Activated CD4-positive, CD25-positive, alpha-beta regulatory T cell (primary cell): ENCODE measurements at regions not wholly inside any gene's neighbourhood (a gene's known extent, or its start where the extent isn't known, plus 50 kb on each side); places are given as distances from the start of the nearest gene placed in this dataset.

Source experiments
- DNase-seq, 4 experiments: peaks; one replicate each; lab custom pipeline; 2025; lab: John Stamatoyannopoulos, UW

DNA sequence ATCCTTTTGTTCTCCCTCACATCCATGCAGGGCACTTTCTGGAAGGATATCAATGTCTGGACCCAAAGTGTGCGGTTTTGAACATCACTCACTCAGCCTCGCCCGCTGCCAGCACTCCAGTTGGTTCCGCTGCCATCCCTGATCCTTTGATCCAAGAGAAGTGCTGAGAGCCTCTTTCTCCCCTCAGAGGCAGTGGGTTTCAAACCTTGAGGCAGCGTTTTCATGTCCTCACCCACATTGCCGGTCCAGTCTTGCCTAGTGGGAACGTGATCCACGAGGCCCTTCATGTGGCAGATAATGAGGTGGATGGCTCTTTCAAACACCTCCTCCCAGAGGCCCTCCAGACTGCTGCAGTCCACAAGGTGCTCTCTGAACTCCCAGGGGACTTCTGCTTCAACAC lies 122.2 kb downstream of the ACTL8 start:
- DNase-seq: no peak

DNA sequence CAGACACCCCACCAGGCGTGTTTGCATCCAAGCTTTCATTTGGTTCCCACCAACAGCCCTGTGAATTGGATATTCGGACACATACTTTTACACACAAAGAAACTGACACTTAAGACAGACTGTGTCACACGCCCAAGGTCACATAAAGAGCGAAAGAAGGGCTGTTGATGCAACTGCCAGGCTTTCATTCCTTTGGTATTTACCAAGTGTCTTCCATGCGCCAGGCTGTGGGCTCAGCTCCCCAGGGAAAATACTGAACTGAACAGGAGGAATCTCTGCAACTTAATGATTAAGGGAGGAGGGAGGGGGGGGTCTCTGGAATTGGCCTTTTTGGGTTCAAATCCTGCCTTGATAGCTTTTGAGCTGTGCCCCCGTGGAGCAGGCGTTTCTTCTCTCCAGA lies 122.8 kb downstream of the ACTL8 start:
- no peak for DNase-seq

DNA sequence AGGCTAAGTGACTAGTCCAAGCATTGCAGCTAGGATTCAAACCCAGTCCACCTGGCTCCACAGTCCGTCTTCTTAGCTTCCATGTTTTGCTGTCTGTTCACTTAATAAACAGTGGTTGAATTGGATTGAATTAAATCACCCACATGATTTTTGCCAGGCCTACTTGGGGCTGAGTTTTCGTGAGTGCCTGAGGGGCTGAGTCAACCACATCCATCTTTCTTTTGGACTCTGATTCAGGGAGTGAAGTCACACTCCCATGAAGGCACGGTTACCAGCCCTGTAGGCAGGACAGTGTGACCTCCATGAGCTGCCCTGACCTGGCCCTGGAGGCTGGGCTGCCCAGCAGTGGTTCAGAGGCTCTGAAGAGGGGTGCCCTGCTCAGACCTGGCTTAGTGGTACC lies 123.7 kb downstream of the ACTL8 start:
- DNase-seq: no peak

DNA sequence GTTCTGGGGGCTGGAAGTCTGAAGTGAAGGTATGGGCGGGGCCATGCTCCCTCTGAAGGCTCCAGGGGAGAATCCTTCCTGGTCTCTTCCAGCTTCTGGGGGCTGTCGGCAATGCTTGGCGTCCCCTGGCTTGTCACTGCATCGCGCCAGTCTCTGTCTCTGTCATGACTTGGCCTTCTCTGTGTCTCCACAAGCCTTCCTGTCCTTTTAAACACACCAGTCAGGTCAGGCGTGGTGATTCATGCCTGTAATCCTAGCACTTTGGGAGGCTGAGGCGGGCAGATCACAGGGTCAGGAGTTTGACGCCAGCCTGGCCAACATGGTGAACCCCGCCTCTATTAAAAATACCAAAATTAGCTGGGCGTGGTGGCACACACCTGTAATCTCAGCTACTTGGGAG lies 125.3 kb downstream of the ACTL8 start:
- no peak for DNase-seq

DNA sequence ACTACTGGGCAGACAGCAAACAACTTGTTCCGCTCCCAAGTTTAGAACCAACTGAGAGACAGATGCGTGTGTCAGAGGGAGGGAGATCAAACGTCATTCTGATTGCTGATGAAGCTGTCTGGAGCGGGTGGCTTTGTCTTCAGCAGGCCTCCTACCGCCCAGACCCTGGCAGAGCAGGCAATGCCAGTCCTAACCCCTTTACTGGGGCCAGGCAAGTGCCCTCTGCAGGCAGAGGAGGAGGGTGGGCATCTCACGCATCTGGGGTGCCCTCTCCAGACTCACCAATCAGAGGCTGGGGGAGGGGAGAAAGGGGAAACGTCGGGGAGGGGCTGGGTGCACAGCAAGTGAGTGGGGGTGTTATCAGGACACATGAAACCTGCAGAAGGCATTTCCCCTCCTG lies 126.6 kb downstream of the ACTL8 start:
- DNase-seq: no peak

DNA sequence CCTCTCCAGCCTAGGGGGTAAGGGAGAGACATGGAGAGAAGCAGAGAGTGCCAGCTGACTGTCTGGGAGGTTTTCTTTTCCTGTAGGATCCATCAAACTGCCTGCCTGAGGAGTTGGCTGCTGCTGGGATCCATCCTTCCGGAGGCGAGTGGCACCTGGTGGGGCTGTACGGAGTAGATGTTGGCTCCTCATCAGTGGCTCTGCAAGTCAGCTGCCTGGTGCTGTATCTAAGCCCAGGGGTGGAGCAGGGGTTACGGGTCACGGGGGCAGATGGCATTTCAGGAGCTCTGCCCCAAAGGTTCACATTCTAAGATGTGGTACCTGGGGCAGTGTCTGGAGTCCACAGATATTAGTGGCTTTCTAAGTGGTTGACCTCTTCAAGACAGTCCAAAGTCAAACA lies 128.0 kb downstream of the ACTL8 start:
- no peak for DNase-seq

DNA sequence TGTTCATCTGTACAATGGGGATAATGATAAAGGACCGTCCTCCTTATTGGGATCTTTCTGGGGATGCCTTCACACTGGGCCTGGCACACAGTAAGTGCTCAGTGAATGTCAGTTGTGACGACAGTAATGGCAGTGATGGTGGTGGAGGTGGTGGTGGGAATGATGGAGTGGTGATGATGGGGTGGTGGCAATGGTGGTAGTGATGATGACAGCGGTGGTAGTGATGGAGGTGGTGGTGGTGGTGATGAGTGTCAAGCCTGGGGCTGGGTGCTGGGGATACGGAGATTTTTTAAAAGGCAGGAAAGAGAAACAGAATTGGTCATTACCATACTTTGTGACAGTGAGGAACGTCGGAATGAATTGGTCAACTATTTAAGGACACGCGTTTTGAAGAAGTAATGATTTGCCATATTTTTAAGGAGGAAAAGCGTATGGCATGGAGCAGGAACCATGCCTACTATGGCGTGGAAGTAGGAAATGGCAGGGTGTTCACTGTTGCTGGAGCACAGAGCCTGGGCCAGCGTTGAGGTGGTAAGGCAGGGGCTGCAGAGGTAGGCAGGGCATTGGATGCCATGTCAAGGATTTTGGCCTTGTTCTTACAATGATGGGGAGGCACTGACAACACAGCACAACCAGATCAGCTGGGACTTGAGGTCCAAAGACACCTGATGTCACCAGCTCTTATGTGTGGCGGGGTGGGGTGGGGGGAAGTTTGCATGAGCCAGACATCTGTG lies 128.7 kb downstream of the ACTL8 start:
- DNase-seq: no peak

DNA sequence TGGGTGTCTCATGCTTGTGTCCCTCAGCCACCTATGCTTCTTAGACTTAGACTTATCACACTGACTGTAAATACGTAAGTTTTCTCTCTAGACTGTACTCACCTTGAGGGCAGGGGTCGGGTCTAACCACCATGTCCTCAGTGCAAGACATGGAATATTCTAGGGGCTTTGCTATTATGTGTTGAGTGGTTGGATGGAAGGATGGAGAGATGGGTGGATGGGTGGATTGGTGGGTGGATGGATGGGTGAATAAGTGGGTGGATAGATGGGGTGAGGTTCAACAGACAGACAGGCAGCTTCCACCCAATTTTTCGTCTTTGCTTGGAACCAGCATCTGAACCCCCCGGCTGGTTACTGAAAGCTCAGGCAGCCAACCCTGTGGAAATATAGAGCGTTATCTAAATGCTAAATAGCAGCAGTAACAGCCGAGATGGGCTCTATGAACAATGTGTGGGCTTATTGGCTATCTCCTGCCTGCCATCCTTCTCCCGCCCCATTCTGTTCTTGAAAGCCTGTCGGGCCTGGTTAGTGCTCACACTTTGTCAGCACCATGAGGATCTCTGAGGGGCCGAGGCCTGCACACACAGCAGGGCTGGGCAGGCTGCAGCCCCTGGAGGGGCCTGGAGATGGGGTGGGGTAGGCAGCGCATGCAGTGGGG lies 130.7 kb downstream of the ACTL8 start:
- DNase-seq: no peak

DNA sequence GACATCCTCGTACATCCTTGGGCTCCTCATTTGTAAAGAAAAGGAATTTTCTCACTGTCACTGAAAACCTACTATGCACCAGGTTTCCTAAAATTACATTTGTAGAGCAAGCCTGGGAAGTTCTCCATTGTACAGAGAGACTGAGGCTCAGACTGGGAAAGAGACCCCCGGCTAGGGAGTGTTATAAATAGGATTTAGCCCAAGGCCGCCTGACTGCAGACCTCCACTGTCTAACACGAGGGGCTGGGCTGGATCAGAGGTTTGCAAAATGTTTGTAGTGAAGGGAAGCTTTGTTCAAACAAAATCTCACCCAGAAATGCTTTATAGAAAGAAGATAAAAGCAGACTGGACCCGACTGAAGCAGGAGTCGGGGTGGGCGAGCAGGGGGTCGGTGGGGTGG lies 131.3 kb downstream of the ACTL8 start:
- DNase-seq: no peak

DNA sequence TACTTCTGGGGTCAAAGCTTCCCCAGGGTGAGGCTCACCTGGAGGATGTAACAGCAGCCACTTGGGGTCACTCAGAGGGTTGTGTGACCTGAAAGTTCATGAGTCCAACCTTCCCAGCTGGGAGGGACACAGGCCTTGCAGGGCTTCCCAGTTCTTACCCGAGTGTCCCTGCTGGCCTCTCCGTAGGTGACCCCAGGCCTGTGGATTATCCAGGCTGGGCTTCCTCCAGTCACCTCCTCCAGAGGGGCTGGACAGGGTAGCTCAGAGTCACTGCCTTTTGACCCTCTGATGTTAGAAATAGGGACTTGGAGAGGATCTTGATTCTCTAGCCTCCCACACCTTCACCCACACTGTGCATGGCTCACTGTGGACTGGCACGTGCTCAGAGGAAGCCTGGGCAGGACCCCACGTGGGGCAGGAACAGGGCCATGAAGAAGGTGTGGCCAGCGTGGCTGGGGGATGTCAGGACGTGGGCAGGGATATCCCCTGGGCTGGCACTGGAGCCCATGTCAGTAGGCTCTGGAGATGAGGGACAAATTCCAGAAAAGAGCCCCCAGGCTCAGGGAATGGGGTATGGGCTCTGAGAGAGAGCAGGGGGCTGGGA lies 131.8 kb downstream of the ACTL8 start:
- no peak for DNase-seq

DNA sequence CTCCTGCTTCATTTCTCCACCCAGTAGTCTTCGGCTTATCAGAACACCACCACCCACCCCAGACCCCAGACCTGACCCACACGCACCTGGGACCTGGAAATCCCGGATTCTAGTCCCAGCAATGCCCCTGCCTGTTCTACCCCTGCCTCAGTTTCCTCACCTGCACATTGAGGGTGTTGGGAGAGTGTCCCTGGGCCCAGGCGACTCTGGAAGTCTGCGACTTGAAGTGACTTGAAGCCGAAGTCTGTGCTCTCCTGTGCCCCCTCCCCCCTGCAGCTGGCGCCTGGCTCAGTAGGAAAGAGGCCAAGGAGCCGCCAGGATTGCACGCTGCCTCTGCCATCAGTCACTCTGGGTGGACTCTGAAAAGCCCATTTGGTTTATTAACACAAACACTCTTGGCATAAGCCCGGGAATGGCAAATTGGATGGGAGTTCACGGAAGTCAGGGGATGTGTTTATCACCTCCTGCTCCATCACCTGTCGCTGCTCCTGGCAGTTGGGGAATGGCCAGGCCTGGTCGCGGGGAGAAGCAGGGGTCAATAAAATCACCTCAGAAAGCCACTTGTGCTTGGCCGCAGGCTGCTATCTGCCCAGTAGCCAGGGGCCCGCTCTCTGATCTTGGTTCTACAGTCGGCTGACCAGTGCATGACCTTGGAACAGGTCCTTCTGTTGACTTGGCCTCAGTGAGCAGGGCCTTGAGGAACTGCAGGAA lies 132.7 kb downstream of the ACTL8 start:
- DNase-seq: no peak

DNA sequence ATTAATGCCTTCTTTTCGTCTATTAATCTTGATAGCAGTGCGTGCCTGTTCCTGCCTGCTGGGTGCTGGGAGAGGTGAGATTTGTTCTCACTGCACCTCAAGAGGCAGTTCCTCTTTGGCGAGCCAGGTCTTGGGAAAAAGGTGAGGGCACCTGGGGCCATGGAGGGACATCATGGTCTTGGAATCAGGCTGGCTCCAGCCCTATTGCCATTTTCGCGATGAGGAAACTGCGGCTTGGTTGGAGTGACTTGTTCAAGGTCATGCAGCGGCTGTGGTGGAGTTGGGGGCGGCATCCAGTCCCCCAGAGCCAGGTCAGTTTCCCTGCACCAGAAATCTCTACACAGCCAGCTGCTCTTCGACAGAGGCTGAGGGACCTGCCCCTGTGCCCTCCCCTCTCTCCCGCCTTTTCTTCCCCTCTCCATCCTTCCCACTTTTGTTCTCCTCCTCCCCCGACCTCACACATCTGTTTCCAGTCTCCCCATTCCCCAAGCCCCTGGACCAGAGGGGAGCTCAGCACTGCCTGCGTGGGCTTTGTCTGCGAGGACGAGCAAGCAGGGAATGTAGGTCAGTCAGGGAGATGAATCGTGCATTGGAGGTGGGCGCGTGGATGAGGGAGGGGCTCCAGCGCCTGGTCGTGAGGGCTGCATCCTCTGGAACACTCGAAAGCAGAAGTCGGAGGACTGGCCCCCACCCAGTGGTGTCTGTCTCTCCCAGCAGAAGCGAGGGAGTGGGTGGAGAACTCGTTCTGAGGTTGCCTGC lies 135.1 kb downstream of the ACTL8 start:
- DNase-seq: no peak

DNA sequence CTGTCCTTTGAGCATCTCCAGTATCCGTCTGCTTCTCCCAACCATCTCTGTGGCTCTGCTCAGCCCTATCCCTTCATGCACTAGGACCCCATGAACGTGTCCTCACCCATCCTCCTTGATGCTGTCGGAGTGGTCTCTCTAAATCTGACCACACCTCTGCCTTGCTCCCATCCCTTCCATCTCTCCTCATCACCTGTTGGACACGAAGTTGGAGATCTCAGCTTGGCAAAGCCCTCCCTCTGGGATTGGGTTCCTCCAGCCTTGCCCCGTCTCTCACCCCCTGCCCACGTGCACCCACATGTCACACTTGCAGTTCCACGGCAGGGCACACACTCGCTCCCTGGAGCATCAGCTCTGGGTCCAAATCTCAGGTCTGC lies 135.7 kb downstream of the ACTL8 start:
- no peak for DNase-seq

DNA sequence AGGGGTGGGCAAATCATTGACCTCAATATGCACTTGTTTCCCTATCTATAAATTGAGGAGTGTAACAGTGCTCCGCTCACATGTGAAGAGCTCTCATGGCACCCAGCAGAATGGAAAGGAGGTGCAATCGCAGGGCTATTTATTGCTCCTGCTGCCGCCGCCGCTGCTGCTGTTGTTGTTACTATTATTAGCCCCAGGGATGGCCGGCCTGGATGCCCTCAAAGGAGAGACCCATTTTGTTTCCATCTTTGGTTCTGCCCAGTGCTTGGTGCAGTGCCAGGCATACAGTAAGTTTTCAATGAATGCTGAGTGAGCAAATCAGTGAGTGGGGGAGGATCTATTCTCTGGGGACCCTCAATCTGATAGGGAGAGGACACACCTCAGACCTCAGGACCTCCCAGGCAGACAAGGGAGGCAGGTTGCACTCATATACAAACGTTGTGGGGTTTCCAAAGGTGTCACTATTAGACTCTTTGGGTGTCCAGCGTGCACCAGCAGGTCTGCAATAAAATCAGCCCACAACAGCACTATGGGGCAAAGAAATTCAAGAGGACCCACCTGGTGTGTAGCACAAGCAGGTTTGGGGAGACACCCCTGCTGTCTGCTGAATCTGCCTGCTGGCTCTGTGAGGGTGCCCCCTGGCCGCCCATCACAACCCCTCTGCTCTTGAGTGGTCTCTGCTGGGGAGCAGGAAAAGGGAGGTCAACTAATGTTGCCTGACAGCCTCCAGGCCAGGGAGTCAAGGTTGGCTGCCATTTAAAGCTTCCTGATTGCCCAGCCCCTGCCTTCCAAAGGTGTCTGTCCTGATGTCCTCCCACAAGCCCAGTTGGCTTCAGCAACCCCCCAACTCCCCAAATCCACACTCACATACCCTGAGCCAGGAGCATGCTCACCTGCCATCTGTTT lies 136.3 kb downstream of the ACTL8 start:
- no peak for DNase-seq

DNA sequence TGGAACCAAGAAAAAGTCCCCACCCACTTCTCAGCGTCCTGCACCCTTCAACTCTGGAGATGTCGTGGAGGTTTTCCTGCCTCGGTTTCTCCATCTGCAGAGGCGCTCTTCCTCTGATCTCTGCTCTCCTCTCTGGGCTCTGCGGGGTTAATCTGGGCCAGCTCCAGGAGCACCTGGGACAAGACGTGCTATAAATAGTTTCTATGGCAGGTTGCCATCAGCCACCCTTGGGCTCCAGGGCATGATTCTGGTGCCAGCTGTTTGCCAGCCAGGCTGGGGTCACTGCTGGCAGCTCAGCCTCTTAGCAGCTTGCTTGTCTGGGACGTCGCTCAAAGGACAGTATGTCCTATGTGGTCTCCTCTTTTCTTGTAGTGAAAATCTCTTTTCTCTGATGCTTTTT lies 137.1 kb downstream of the ACTL8 start:
- DNase-seq: no peak

DNA sequence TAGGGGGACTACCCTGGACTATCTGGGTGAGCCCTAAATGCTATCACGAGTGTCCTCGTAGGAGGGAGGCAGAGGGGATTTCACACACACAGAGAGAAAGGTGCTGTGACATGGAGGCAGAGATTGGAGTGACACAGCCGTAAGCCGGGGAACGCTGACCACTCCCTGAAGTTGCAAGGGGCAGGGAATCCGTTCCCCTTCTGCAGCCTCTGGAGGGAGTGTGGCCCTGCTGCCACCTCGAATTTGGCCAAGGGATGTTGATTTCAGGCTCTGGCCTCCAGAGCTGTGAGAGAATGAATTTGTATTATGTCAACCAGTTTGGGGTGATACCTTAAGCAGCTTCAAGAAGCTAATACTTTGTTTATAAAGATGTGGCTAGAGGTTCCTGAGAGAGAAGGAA lies 137.7 kb downstream of the ACTL8 start:
- no peak for DNase-seq

DNA sequence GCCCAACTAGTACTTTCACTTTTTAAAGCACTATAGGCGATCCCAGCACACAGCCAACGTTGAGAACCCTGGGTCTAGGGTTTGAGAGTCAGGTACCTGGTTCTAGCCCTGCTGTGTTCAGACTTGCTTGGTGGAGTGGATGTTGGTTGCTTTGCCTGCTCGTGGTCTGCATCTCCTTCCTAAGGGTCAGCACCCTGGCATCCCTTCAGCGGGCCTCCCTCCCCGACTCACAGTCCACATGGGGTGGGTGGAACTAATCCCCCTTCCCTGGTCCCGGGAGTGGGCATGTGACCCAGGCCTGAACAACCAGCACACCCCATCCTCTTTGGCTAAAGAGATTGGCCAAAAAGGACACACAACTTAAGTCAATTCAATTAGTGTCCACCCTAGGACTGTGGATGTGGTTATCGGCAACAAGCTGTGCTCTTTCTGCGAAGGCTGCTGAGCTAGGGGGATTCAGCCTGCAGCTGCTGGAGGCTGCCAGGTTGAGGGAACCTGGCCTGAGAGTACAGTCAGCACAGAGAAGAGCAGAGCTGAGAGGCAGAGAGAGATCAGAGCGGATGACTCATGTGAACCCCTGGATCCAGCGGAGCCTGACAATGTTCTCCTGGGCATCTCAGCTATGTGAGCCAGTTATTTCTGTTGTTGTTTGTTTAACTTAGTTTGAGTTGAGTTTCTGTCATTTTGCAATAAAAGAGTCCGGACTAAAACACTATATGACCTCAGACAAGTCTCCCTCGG lies 138.9 kb downstream of the ACTL8 start:
- DNase-seq: no peak

DNA sequence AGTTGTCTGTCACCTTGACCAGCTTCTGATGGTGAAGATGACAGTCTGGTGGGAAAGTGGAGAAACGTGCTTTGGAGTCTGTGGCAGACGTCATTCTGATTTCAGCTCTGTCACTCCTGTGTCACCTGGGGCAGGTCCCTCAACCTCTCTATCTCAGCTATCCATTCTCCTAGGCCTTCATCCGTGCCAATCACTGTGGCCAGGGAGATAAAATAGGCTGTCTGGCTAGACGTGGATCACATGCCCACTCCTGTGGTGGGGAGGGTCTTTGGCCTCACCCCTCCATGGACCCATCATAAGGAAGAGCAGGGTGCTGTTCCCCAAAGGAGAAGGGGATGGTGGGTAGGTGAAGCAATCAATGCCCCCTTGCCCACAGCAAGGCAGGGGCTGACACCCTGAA lies 140.3 kb downstream of the ACTL8 start:
- no peak for DNase-seq

DNA sequence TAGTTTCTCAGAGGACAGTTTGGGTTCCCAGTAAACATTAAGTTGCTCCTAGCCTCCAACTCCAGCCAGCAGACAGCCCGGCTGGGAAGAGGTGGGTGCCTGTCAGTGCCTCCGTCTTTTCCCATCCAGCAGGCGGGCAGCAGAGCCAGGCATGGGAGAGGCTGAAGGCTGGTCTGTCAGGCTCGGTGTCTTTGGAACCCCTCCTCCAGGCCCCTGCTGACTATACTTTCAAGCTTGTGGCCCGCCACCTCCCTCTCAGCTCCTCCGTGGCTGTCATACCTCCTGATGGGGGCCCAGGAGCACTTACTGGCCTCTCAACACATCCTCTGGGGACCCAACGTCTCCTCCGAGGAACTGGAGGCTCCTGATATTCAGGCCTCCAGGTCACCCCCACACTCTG lies 140.9 kb downstream of the ACTL8 start:
- DNase-seq: no peak

DNA sequence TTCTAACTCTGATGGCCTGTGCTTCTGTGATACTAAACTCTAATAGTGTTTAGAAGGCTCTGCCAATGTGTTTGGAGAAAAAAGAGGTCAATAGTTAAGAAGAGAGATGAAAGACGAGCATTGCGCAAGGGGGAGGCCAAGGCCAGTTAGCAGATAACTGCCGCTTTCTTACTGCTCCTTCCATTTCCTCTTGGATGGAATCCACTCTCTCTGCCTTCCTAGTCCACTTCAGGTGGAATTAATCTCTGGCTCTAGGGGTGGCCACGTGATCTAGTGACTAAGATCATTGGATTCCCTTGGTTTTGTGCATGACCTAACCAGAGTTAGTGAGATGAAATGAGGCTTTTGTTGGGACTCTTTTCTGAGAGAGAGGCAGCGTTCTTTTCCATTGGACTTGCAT lies 148.3 kb downstream of the ACTL8 start:
- DNase-seq: no peak

DNA sequence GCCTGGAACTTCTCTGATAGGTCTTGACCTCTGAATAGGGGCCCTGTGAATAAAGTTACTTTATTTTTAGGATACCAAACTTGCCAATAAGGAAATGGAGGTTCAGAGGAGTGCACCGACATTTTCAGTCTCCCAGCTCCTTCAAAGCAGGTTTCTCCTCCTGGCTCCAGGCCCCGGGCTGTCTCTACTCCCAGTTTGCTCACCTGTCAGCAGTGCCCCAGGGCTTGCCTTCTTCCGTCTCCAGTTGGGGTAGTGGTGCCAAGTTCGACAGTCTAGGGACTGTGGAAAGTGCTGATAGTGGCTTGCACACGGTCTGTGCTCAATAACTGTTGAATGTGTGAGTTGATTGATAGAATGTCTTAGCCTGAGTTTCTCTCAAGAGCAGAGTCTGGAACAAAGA lies 149.2 kb downstream of the ACTL8 start:
- no peak for DNase-seq
